Activated T-helper 2 cell treated with anti-CD3 and anti-CD28 coated beads, Interferon-gamma antibody, Interleukin-2, Interleukin-4, amounts not matched to agents 10 μg/mL and 5 μg/mL and 100 μg/mL, durations not matched to agents 14 hours and 24 hours and 36 hours (primary cell): ENCODE measurements at regions not wholly inside any gene's neighbourhood (a gene's known extent, or its start where the extent isn't known, plus 50 kb on each side); places are given as distances from the start of the nearest gene placed in this dataset.
"Not testable (repeated sequence)": the region's sequence is repeated elsewhere in the genome, so short reads cannot be mapped to it uniquely, and the experiment has no call there.

Experiments
- DNase-seq: peaks from one replicate; pipeline ENCODE4 v3.0.0; 2021; ENCODE audit warnings: low spot score
- H3K27ac Mint-ChIP-seq: one replicate; pipeline ENCODE4 v1.8.0; 2021; ENCODE audit warnings: mixed read lengths
- H3K27me3 Mint-ChIP-seq: one replicate; pipeline ENCODE4 v1.8.0; 2021; ENCODE audit warnings: low read depth, mixed read lengths
- H3K36me3 Mint-ChIP-seq: one replicate; pipeline ENCODE4 v1.8.0; 2021; ENCODE audit warnings: low read depth, mixed read lengths
- H3K4me1 Mint-ChIP-seq: one replicate; pipeline ENCODE4 v1.8.0; 2021; ENCODE audit warnings: low read depth, mixed read lengths
- H3K4me3 Mint-ChIP-seq: one replicate; pipeline ENCODE4 v1.8.0; 2021; ENCODE audit warnings: low read depth, mild to moderate bottlenecking, moderate library complexity, mixed read lengths
- H3K9me3 Mint-ChIP-seq: one replicate; pipeline ENCODE4 v1.8.0; 2021; ENCODE audit warnings: mixed read lengths
- intact Hi-C: fragments of 100-400 bp; cut with micrococcal nuclease; formaldehyde crosslinking; loops from one replicate; pipeline ENCODE4 v1.15.1; 2023

- H3K4me1 Mint-ChIP-seq, H3K27me3 Mint-ChIP-seq, H3K27ac Mint-ChIP-seq, H3K36me3 Mint-ChIP-seq, H3K9me3 Mint-ChIP-seq, intact Hi-C loops, H3K4me3 Mint-ChIP-seq, DNase-seq: not testable (repeated sequence)
Observed at GRCh38 chr3:75587695-75588094, 76.4 kb upstream of the FRG2C start.

GRCh38 chr3:75590382-75590781 lies 73.7 kb upstream of the FRG2C start:
- H3K27me3 Mint-ChIP-seq, DNase-seq, H3K4me3 Mint-ChIP-seq, H3K36me3 Mint-ChIP-seq, H3K4me1 Mint-ChIP-seq, H3K9me3 Mint-ChIP-seq, H3K27ac Mint-ChIP-seq, intact Hi-C loops: not testable (repeated sequence)

- not testable (repeated sequence) for H3K36me3 Mint-ChIP-seq
Observed at GRCh38 chr3:75604286-75604934, 59.7 kb upstream of the FRG2C start.

DNA sequence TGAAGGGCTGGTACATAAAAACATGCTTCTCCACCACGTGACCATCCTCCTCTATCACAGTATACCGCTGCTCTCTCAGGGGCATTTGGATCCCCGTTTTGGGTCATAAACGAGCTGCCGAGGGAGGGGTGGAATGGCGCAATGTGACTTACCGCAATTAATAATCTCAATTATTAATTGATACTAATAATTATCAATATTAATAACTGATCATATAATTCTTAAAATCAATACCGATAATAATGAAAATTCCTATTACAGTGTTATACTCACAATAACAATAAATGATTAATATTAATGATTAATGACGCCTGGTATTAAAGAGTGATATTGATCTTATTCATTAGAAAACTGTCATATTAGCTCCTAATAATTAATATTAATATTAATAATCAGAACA lies 56.1 kb upstream of the FRG2C start:
- H3K27me3 Mint-ChIP-seq, H3K4me1 Mint-ChIP-seq, H3K36me3 Mint-ChIP-seq, H3K9me3 Mint-ChIP-seq, H3K4me3 Mint-ChIP-seq, H3K27ac Mint-ChIP-seq, DNase-seq: not testable (repeated sequence)
- intact Hi-C loops: loop anchor here (10.0 kb wide), 1 partner anchor 177 kb away; the partner anchor contains the start of gene ZNF717

More at GRCh38 chr3:75604286-75604934, 59.7 kb upstream of the FRG2C start:
- H3K9me3 Mint-ChIP-seq, H3K27me3 Mint-ChIP-seq, H3K4me3 Mint-ChIP-seq, H3K27ac Mint-ChIP-seq, H3K4me1 Mint-ChIP-seq, DNase-seq: not testable (repeated sequence)
- intact Hi-C loops: loop anchor here (10.0 kb wide), 1 partner anchor 180 kb away; the partner anchor contains the start of gene ZNF717

GRCh38 chr3:75609598-75609997 lies 54.5 kb upstream of the FRG2C start:
- not testable (repeated sequence) for H3K4me3 Mint-ChIP-seq

GRCh38 chr3:75610773-75611172 lies 53.4 kb upstream of the FRG2C start:
- H3K4me1 Mint-ChIP-seq: no peaks in the 10 kb centered on the region
- H3K4me3 Mint-ChIP-seq: no peak overlapping the region
- intact Hi-C loops: no loop called here
- H3K27me3 Mint-ChIP-seq: no peaks in the 10 kb centered on the region
- H3K9me3 Mint-ChIP-seq: no peaks in the 10 kb centered on the region
- H3K36me3 Mint-ChIP-seq: no peaks in the 10 kb centered on the region
- H3K27ac Mint-ChIP-seq: no peak overlapping the region
- no peak for DNase-seq

More at GRCh38 chr3:75609598-75609997, 54.5 kb upstream of the FRG2C start:
- not testable (repeated sequence) for H3K27me3 Mint-ChIP-seq, H3K9me3 Mint-ChIP-seq, H3K4me1 Mint-ChIP-seq, H3K27ac Mint-ChIP-seq, H3K36me3 Mint-ChIP-seq, DNase-seq
- intact Hi-C loops: loop anchor here (10.0 kb wide), 1 partner anchor 175 kb away; the partner anchor contains the start of gene ZNF717

DNA sequence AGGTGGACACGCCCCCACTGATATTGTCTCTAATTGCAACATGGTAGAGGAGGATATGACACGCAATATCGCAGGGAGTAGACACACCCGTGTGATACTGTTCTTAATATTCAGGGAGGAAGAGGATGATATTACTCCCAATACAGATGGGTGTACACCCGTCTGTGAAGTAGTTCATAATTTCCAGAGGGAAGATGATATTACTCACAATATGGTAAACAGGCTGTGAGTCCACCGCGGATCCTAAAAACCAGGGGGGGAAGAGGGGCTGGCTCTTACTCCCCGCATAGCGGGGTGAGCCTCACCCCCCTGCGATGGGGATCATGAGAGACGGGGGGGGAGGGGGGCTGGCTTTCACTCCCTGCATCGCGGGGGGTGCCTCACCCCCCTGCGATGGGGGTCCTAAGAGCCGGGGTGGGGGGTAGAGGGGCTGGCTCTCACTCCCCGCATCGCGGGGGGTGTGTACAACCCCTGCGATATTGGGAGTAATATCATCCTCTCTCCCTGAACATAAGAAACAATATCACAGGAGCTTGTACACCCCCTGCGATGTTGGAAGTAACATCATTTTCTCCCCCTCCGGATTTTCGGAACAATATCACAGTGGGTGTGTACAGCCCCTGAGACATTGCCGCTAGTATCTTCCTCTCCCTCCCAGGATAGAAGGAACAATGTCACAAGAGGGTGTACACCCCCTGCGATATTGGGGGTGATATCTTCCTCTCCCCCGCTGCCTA lies 52.2 kb upstream of the FRG2C start:
- not testable (repeated sequence) for H3K9me3 Mint-ChIP-seq, H3K27me3 Mint-ChIP-seq, DNase-seq, H3K4me1 Mint-ChIP-seq, H3K36me3 Mint-ChIP-seq, H3K27ac Mint-ChIP-seq, H3K4me3 Mint-ChIP-seq
- intact Hi-C loops: loop anchor here (1.0 kb wide), 1 partner anchor 177 kb away; no protein-coding TSS in a partner anchor
